Nephron progenitor cell (in vitro differentiated cells): ENCODE measurements at regions not wholly inside any gene's neighbourhood (a gene's known extent, or its start where the extent isn't known, plus 50 kb on each side); places are given as distances from the start of the nearest gene placed in this dataset.

ENCODE experiments used
- DNase-seq: peaks from one replicate; pipeline ENCODE4 v3.0.0; 2021
- H3K27ac Mint-ChIP-seq: 2 replicates; pipeline ENCODE4 v1.8.0; 2021; ENCODE audit warnings: mild to moderate bottlenecking, moderate library complexity, mixed read lengths
- H3K27me3 Mint-ChIP-seq: 2 replicates; pipeline ENCODE4 v1.8.0; 2021; ENCODE audit warnings: mild to moderate bottlenecking, low read depth, mixed read lengths; ENCODE audit not compliant: poor library complexity
- H3K36me3 Mint-ChIP-seq: 2 replicates; pipeline ENCODE4 v1.8.0; 2021; ENCODE audit warnings: low read depth, mixed read lengths
- H3K4me1 Mint-ChIP-seq: 2 replicates; pipeline ENCODE4 v1.8.0; 2021; ENCODE audit warnings: mixed read lengths
- H3K4me3 Mint-ChIP-seq: 2 replicates; pipeline ENCODE4 v1.8.0; 2021; ENCODE audit warnings: mild to moderate bottlenecking, moderate library complexity, mixed read lengths
- H3K9me3 Mint-ChIP-seq: 2 replicates; pipeline ENCODE4 v1.8.0; 2021; ENCODE audit warnings: mild to moderate bottlenecking, moderate library complexity, mixed read lengths
- TF ChIP-seq, protein P1 (sequence below): fragments of 200-600 bp; sonication (generic); IDR thresholded peaks from 2 replicates; pipeline ENCODE4 v1.5.0; 2021; ENCODE audit warnings: antibody characterized with exemption

DNA sequence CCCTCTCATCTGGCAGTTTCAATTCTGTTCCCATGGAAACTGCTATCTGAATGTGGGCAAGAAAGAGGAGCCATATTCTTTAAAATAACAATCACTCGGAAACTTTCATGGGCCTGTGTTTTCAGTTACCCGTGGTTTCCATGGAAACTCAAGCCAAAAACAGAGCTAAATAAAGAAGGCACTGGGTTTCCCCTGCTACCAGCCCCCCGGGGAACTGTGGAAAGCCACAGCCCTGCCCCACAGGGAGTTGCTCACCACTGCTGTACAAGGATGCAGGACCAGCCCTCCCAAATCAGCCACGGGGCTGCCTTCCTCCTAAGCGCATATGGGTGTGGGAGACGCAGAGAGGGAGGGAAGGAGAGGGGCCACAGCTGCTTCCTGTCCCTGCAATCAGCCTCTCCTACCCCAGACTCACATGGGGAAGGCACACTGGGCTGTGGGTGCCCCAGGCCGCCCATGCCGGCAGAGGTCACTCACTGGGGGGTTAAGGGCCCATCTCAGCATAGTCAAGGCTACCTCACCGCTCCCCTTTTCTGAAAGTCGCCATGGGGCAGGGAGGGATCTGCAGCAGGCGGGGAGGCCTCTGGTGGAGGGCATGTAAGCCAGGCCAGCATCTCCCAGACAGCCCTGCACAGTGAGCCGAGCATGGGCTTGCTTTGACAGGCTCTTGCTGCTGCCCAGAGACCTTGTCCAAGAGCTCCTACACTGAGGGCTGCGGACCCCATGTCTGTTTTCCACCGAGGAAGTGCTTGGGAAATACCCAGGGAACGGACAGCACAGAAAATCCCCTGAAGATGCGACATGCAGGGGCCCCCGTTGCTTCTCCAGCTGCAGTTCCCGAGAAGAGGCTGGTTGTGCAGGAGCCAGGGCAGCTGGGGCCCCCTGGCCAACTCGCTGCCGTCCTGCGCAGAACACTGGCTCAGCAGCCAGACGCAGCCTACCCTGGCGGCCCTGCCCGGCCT lies 157.3 kb upstream of the PPP2R2D start:
- peak overlapping the region; percentile 64 for H3K27ac Mint-ChIP-seq
- H3K4me3 Mint-ChIP-seq: peak overlapping the region; percentile 7
- H3K27me3 Mint-ChIP-seq: peaks cover 25% of the 10 kb centered on the region
- DNase-seq: peak; percentile 38
- H3K4me1 Mint-ChIP-seq: peaks cover 51% of the 10 kb centered on the region
- H3K9me3 Mint-ChIP-seq: peaks cover 16% of the 10 kb centered on the region
- H3K36me3 Mint-ChIP-seq: no peaks in the 10 kb centered on the region
- TF ChIP-seq, protein P1, sequence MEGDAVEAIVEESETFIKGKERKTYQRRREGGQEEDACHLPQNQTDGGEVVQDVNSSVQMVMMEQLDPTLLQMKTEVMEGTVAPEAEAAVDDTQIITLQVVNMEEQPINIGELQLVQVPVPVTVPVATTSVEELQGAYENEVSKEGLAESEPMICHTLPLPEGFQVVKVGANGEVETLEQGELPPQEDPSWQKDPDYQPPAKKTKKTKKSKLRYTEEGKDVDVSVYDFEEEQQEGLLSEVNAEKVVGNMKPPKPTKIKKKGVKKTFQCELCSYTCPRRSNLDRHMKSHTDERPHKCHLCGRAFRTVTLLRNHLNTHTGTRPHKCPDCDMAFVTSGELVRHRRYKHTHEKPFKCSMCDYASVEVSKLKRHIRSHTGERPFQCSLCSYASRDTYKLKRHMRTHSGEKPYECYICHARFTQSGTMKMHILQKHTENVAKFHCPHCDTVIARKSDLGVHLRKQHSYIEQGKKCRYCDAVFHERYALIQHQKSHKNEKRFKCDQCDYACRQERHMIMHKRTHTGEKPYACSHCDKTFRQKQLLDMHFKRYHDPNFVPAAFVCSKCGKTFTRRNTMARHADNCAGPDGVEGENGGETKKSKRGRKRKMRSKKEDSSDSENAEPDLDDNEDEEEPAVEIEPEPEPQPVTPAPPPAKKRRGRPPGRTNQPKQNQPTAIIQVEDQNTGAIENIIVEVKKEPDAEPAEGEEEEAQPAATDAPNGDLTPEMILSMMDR: no peak

DNA sequence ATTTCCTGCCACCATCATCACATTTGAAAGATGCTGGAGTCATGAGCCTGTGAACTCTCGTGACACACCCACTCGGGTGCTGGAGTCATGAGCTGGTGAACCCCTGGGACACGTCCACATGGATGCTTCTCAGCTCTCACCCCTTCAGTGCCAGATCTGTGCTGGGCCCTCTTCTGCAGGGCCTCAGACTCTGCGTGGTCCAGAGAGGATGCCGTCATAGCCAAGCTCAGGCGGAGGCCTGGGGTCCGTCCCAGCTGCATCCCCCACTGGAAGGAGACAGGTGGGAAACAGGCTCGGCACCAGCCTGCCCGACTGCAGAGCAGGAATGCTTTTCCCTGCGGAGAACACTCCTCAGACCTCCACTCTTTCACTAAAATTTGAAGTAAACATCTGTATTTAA lies 156.5 kb upstream of the PPP2R2D start:
- peaks cover 51% of the 10 kb centered on the region for H3K4me1 Mint-ChIP-seq
- peaks cover 16% of the 10 kb centered on the region for H3K9me3 Mint-ChIP-seq
- no peaks in the 10 kb centered on the region for H3K36me3 Mint-ChIP-seq
- peaks cover 25% of the 10 kb centered on the region for H3K27me3 Mint-ChIP-seq
- H3K4me3 Mint-ChIP-seq: peak overlapping the region; percentile 7
- peak overlapping the region; percentile 15 for H3K27ac Mint-ChIP-seq
- TF ChIP-seq, protein P1: no peak
- DNase-seq: no peak

DNA sequence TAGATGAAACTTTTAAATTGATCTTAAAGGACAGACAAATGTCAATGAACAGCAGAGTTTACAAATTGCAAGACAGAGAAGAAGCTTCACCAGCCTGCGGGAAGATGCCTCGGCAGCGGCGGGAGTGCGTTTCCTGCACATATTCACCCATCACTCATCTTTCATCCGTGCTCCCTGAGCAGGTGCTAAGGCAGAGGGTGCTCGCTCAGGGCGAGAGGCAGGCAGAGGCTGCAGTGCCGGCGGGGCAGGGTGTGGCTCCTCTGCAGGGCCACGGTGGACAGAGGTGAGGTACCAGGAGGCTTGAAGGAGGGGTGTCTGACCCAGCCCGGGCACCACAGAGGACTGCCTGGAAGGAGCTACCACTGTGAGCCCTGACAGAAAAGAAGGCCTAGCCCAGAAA lies 155.2 kb upstream of the PPP2R2D start:
- H3K27me3 Mint-ChIP-seq: peaks cover 25% of the 10 kb centered on the region
- no peak for DNase-seq
- peaks cover 6% of the 10 kb centered on the region for H3K9me3 Mint-ChIP-seq
- no peaks in the 10 kb centered on the region for H3K36me3 Mint-ChIP-seq
- TF ChIP-seq, protein P1: no peak
- peak overlapping the region; percentile 24 for H3K27ac Mint-ChIP-seq
- H3K4me1 Mint-ChIP-seq: peaks cover 54% of the 10 kb centered on the region
- no peak overlapping the region for H3K4me3 Mint-ChIP-seq

DNA sequence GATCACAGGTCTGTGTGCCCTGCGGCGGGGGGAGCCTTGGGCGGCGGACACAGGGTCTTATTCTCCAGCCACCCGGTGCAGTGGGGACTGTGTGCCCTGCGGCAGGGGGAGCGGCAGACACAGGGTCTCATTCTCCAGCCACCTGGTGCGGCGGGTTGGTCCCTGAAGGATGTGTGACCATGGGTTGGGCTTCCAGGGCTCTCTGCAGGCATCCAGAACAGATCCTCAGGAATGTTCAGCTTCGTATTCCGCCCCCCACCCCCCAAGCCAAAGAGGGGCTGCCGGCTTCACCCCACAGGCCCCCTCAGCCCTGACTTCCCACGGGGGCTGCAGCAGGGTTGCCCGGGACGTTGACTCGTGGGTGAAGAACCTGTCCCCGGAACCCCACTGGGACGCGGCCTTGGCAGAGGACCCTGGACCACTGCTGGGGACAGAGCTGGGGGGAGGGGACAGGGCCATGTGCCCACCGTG lies 154.5 kb upstream of the PPP2R2D start:
- Mint-ChIP-seq H3K4me3 (no peak overlapping the region), H3K36me3 (no peaks in the 10 kb centered on the region), H3K27ac (peak overlapping the region; percentile 57), H3K27me3 (peaks cover 23% of the 10 kb centered on the region), H3K4me1 (peaks cover 61% of the 10 kb centered on the region), H3K9me3 (peaks cover 5% of the 10 kb centered on the region)
- no peak for DNase-seq
- TF ChIP-seq, protein P1: no peak

DNA sequence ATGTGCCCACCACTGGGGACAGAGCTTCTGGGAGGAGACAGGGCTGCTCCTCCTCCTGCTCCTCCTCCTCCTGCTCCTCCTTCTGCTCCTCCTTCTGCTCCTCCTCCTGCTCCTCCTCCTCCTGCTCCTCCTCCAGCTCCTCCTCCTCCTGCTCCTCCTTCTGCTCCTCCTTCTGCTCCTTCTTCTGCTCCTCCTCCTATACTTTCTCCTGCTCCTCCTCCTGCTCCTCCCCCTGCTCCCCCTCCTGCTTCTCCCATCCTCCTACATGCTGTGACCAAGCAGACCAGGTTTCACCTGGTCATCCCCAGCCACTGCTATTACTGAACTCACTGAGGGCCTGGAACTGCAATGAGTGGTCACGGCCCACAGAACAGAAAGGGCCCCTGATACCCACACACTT lies 154.0 kb upstream of the PPP2R2D start:
- Mint-ChIP-seq H3K27me3 (peaks cover 18% of the 10 kb centered on the region), H3K9me3 (peaks cover under 1% of the 10 kb centered on the region), H3K36me3 (no peaks in the 10 kb centered on the region), H3K27ac (no peak overlapping the region), H3K4me1 (peaks cover 66% of the 10 kb centered on the region), H3K4me3 (no peak overlapping the region)
- TF ChIP-seq, protein P1: no peak
- DNase-seq: no peak
